DOHH2 (cell line): ENCODE measurements at regions not wholly inside any gene's neighbourhood (a gene's known extent, or its start where the extent isn't known, plus 50 kb on each side); places are given as distances from the start of the nearest gene placed in this dataset.
"Not testable (repeated sequence)": the region's sequence is repeated elsewhere in the genome, so short reads cannot be mapped to it uniquely, and the experiment has no call there.

ENCODE experiments used
- H3F3A ChIP-seq: fragments of 200-600 bp; sonication (generic), shearing (Covaris generic); 2 replicates; pipeline ENCODE4 v1.6.0; 2016; ENCODE audit warnings: antibody characterized with exemption, mild to moderate bottlenecking; ENCODE audit not compliant: control insufficient read depth, insufficient read depth
- H3K27ac ChIP-seq: fragments of 200-600 bp; sonication (generic); 2 replicates; pipeline ENCODE4 v1.5.1; 2014; ENCODE audit warnings: low read depth, mild to moderate bottlenecking, low read length, moderate library complexity
- H3K27me3 ChIP-seq: fragments of 200-600 bp; sonication (generic); 2 replicates; pipeline ENCODE4 v1.6.1; 2014; ENCODE audit warnings: mild to moderate bottlenecking, low read length, mixed read lengths; ENCODE audit not compliant: control insufficient read depth
- H3K36me3 ChIP-seq: fragments of 200-600 bp; sonication (generic); 2 replicates; pipeline ENCODE4 v1.6.1; 2014; ENCODE audit warnings: mild to moderate bottlenecking, low read length, moderate library complexity, mixed read lengths; ENCODE audit not compliant: control insufficient read depth
- H3K4me1 ChIP-seq: fragments of 200-600 bp; sonication (generic); 2 replicates; pipeline ENCODE4 v1.6.1; 2014; ENCODE audit warnings: mild to moderate bottlenecking, low read length, mixed read lengths; ENCODE audit not compliant: control insufficient read depth
- H3K4me2 ChIP-seq: fragments of 200-600 bp; sonication (generic); 2 replicates; pipeline ENCODE4 v1.6.0; 2014; ENCODE audit warnings: mild to moderate bottlenecking, low read length, moderate library complexity
- H3K4me3 ChIP-seq: fragments of 200-600 bp; sonication (generic); 2 replicates; pipeline ENCODE4 v1.5.1; 2014; ENCODE audit warnings: mild to moderate bottlenecking, low read length, mixed read lengths
- H3K79me2 ChIP-seq: fragments of 200-600 bp; sonication (generic); 2 replicates; pipeline ENCODE4 v1.6.1; 2014; ENCODE audit warnings: mild to moderate bottlenecking, low read length, mixed read lengths; ENCODE audit not compliant: control insufficient read depth
- H3K9me2 ChIP-seq: fragments of 200-600 bp; sonication (generic); replicated peaks from 2 replicates; pipeline ENCODE4 v1.6.1; 2014; ENCODE audit warnings: mild to moderate bottlenecking, low read length, mixed read lengths; ENCODE audit not compliant: control insufficient read depth
- H3K9me3 ChIP-seq: fragments of 200-600 bp; sonication (generic); 2 replicates; pipeline ENCODE4 v1.6.1; 2014; ENCODE audit warnings: antibody characterized with exemption, low read length, mixed read lengths; ENCODE audit not compliant: control insufficient read depth, insufficient read depth
- H4K20me1 ChIP-seq: fragments of 200-600 bp; sonication (generic); 2 replicates; pipeline ENCODE4 v1.6.0; 2014; ENCODE audit warnings: low read depth, mild to moderate bottlenecking, antibody characterized with exemption, low read length, moderate library complexity; ENCODE audit not compliant: control insufficient read depth, insufficient read depth
- EZH2phosphoT487 ChIP-seq: fragments of 200-600 bp; sonication (generic); IDR thresholded peaks from 2 replicates; pipeline ENCODE4 v1.6.1; 2017; ENCODE audit warnings: borderline replicate concordance, mild to moderate bottlenecking, antibody characterized with exemption, low read length, moderate library complexity, mixed read lengths
- TF ChIP-seq, protein P1 (sequence below): fragments of 200-600 bp; sonication (generic); IDR thresholded peaks from one replicate; pipeline ENCODE4 v1.5.1; 2014; ENCODE audit warnings: antibody characterized with exemption, mild to moderate bottlenecking, low read depth, low read length; ENCODE audit not compliant: poor library complexity, severe bottlenecking

GRCh38 chr1:204782118-204782700 is 88.5 kb upstream of the NFASC start:
- no peaks in the 10 kb centered on the region for H3K9me2 ChIP-seq
- no peaks in the 10 kb centered on the region for H3K79me2 ChIP-seq
- no peak overlapping the region for H3K27ac ChIP-seq
- TF ChIP-seq, protein P1, sequence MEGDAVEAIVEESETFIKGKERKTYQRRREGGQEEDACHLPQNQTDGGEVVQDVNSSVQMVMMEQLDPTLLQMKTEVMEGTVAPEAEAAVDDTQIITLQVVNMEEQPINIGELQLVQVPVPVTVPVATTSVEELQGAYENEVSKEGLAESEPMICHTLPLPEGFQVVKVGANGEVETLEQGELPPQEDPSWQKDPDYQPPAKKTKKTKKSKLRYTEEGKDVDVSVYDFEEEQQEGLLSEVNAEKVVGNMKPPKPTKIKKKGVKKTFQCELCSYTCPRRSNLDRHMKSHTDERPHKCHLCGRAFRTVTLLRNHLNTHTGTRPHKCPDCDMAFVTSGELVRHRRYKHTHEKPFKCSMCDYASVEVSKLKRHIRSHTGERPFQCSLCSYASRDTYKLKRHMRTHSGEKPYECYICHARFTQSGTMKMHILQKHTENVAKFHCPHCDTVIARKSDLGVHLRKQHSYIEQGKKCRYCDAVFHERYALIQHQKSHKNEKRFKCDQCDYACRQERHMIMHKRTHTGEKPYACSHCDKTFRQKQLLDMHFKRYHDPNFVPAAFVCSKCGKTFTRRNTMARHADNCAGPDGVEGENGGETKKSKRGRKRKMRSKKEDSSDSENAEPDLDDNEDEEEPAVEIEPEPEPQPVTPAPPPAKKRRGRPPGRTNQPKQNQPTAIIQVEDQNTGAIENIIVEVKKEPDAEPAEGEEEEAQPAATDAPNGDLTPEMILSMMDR, result no peak
- no peak for TF ChIP-seq EZH2phosphoT487
- no peaks in the 10 kb centered on the region for H3K9me3 ChIP-seq
- H3K27me3 ChIP-seq, result peaks cover 13% of the 10 kb centered on the region
- H3K4me1 ChIP-seq, result peaks cover 13% of the 10 kb centered on the region
- H3F3A ChIP-seq, result no peaks in the 10 kb centered on the region
- no peaks in the 10 kb centered on the region for H4K20me1 ChIP-seq
- H3K36me3 ChIP-seq, result no peaks in the 10 kb centered on the region
- H3K4me2 ChIP-seq, result no peak overlapping the region
- no peak overlapping the region for H3K4me3 ChIP-seq

DNA sequence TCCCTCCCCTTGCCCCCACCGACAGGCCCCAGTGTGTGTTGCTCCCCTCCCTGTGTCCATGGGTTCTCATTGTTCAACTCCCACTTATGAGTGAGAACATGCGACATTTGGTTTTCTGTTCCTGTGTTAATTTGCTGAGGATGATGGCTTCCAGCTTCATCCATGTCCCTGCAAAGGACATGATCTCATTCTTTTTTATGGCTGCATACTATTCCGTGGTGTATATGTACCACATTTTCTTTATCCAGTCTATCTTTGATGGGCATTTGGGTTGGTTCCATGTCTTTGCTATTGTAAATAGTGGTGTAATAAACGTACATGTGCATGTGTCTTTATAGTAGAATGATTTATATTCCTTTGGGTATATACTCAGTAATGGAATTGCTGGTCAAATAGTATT is 85.6 kb upstream of the NFASC start:
- not testable (repeated sequence) for H3F3A ChIP-seq

DNA sequence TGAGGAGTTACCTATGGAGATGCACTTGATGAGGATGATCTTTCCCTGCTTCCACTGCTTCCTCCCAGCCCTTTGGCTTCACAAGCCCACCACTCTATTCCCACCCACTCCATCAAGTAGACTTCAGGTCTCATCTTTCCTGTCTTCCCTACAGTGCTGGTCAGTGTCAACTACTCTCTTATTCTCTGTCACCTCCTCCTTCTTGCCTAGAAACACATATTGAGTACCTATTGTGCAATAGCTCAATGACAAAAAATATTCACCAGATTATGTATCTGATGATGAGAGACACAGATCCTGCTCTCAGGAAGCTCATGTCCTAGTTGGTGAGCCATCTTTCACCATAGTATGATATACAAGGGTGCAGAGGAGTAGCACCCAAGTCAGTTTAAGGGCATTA is 82.2 kb upstream of the NFASC start:
- no peaks in the 10 kb centered on the region for H3K9me3 ChIP-seq
- H3K27ac ChIP-seq, result no peak overlapping the region
- no peak overlapping the region for H3K4me2 ChIP-seq
- no peaks in the 10 kb centered on the region for H4K20me1 ChIP-seq
- peaks cover 9% of the 10 kb centered on the region for H3K4me1 ChIP-seq
- no peaks in the 10 kb centered on the region for H3F3A ChIP-seq
- TF ChIP-seq, protein P1, result no peak
- no peak for TF ChIP-seq EZH2phosphoT487
- H3K27me3 ChIP-seq, result 0 out of 2 replicates have a peak, but pooled peaks cover 5% of the 10 kb centered on the region
- no peaks in the 10 kb centered on the region for H3K9me2 ChIP-seq
- H3K36me3 ChIP-seq, result no peaks in the 10 kb centered on the region
- no peaks in the 10 kb centered on the region for H3K79me2 ChIP-seq
- H3K4me3 ChIP-seq, result no peak overlapping the region

More for the DNA sequence above, 85.6 kb upstream of the NFASC start:
- H3K79me2 ChIP-seq, H3K27ac ChIP-seq, H3K4me3 ChIP-seq, H4K20me1 ChIP-seq, H3K36me3 ChIP-seq, H3K9me2 ChIP-seq, H3K9me3 ChIP-seq, H3K4me2 ChIP-seq: not testable (repeated sequence)
- peaks cover 13% of the 10 kb centered on the region for H3K27me3 ChIP-seq
- H3K4me1 ChIP-seq, result peaks cover 14% of the 10 kb centered on the region

DNA sequence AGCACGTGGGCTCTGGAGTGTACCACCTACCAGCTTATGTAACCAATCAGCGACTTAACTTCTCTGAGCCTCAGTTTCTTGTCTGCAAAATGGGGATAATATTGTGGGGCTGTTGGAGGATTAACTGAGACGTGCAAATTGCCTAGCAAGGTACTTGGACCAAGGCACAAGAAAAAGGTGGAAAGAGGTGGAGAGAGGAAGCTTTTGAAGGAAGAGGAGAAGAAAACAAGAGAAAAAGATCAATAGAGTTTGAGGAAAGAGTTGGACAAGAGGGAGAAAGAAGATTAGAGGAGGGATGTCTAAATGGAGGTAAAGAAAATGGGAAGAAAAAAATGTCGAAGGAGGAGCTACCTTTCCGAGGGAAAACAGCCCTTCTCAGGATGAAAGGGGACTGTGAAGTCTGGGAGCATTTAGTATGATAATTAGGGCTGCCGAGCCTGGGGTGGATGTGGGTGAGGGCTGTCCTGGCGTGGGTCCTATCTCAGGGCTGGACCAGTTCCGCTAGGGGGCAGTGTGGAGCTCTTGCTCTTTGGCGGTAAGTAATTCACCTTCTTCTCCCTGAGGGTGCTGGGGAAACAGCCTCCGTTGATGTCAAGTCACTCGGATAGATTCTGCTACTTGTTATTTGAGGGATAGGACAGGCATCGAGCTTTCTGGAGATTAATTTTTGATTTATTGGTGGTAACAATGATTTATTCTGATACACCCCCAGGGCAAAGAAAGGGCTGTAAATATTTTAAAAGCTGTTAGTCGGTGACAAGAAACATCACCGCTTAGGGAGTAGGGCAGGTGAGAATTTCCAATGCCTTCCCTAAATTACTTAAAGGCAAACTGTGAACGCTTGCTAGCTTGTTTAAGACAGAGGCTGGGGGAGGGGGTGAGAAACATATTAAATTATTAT is 79.0 kb upstream of the NFASC start:
- Histone ChIP-seq H3K9me2 (no peaks in the 10 kb centered on the region), H3K79me2 (no peaks in the 10 kb centered on the region), H3K4me2 (no peak overlapping the region), H3F3A (no peaks in the 10 kb centered on the region), H3K27me3 (0 out of 2 replicates have a peak, but pooled peaks cover 3% of the 10 kb centered on the region), H4K20me1 (no peaks in the 10 kb centered on the region), H3K4me1 (peaks cover 9% of the 10 kb centered on the region), H3K27ac (no peak overlapping the region), H3K9me3 (no peaks in the 10 kb centered on the region), H3K4me3 (no peak overlapping the region), H3K36me3 (no peaks in the 10 kb centered on the region)
- TF ChIP-seq, protein P1, result peak; percentile 90
- TF ChIP-seq EZH2phosphoT487, result no peak
